Kidney (tissue), 13 donors: ENCODE measurements at regions not wholly inside any gene's neighbourhood (a gene's known extent, or its start where the extent isn't known, plus 50 kb on each side); places are given as distances from the start of the nearest gene placed in this dataset.

ENCODE experiments used
- DNase-seq, 5 donors: peaks; one replicate each; pipeline ENCODE4 v3.0.0-alpha.2; 2013 to 2020
- FAIRE-seq: peaks from 2 replicates; lab custom pipeline; 2012; peaks lifted over from hg19 to GRCh38; lab: Jason Lieb, UNC
- H3K27ac ChIP-seq, 2 donors: one replicate each; pipeline ENCODE4 v1.7.0; 2013; ENCODE audit warnings: low read depth in 2 of 2, low read length in 2 of 2, inconsistent platforms in 1 of 2
- H3K27me3 ChIP-seq: one replicate; pipeline ENCODE4 v1.7.1; 2013; ENCODE audit warnings: low read length, inconsistent platforms; ENCODE audit not compliant: control insufficient read depth, insufficient read depth
- H3K36me3 ChIP-seq, 3 donors: one replicate each; pipeline versions ENCODE4 v1.7.0 to v1.7.1; 2013; ENCODE audit warnings: low read length in 3 of 3, control low read depth in 1 of 3, inconsistent platforms in 1 of 3; ENCODE audit not compliant: insufficient read depth in 3 of 3, control insufficient read depth in 2 of 3
- H3K4me1 ChIP-seq, 3 donors: one replicate each; pipeline versions ENCODE4 v1.7.0 to v1.7.1; 2013; ENCODE audit warnings: low read length in 3 of 3, inconsistent platforms in 1 of 3, low read depth in 1 of 3; ENCODE audit not compliant: control insufficient read depth in 2 of 3, insufficient read depth in 2 of 3
- H3K4me3 ChIP-seq, 3 donors: one replicate each; pipeline versions ENCODE4 v1.7.0 to v1.8.1; 2013; ENCODE audit warnings: low read length in 3 of 3, control low read depth in 1 of 3, inconsistent platforms in 1 of 3
- H3K9ac ChIP-seq, 3 donors: one replicate each; pipeline versions ENCODE4 v1.7.0 to v1.7.1; 2013; ENCODE audit warnings: low read length in 3 of 3, control low read depth in 1 of 3, inconsistent platforms in 1 of 3
- H3K9me3 ChIP-seq, 3 donors: one replicate each; pipeline versions ENCODE4 v1.7.0 to v1.7.1; 2013; ENCODE audit warnings: low read length in 3 of 3, control low read depth in 1 of 3, inconsistent platforms in 1 of 3; ENCODE audit not compliant: control insufficient read depth in 2 of 3, insufficient read depth in 1 of 3
- CTCF ChIP-seq: IDR thresholded peaks from 3 replicates; pipeline ENCODE4 v1.5.1; 2012; ENCODE audit warnings: mild to moderate bottlenecking, moderate library complexity, borderline replicate concordance; ENCODE audit not compliant: insufficient read depth; ENCODE audit errors: extremely low read depth
- intact Hi-C: fragments of 100-400 bp; cut with DNase I; formaldehyde crosslinking; loops from one replicate; pipeline ENCODE4 v1.11.1; 2022
- donor health status: control.
- donor health status: control.
- donor health status: control.
- donor health status: control.
- donor health status: control.
- donor health status: DM: yes; HTN: yes; CAD: no.
- donor health status: Normal renal cell carcinoma (clear cell type).

- Histone ChIP-seq H3K9ac (no peak overlapping the region), H3K27ac (no peak overlapping the region), H3K27me3 (no peaks in the 10 kb centered on the region), H3K36me3 (peaks cover 0 to 5% (median 0%) of the 10 kb centered on the region in 3 donors), H3K9me3 (no peaks in the 10 kb centered on the region), H3K4me1 (peaks cover 0 to 4% (median 4%) of the 10 kb centered on the region in 3 donors), H3K4me3 (no peak overlapping the region)
- no peak for DNase-seq
- no peak for FAIRE-seq
- intact Hi-C loops = no loop called here
- TF ChIP-seq CTCF = no peak
Observed at GRCh38 chr3:64870876-64871646, 183.3 kb upstream of the ADAMTS9 start.

- H3K9me3 ChIP-seq = no peaks in the 10 kb centered on the region
- TF ChIP-seq CTCF = no peak
- DNase-seq = peak in 2 of 5 donors; percentile 65 to 80
- no peaks in the 10 kb centered on the region for H3K27me3 ChIP-seq
- H3K9ac ChIP-seq = no peak overlapping the region
- peaks cover 0 to 4% (median 0%) of the 10 kb centered on the region in 3 donors for H3K36me3 ChIP-seq
- FAIRE-seq = no peak
- H3K27ac ChIP-seq = no peak overlapping the region
- H3K4me3 ChIP-seq = no peak overlapping the region
- intact Hi-C loops = no loop called here
- H3K4me1 ChIP-seq = peaks cover 0 to 4% (median 4%) of the 10 kb centered on the region in 3 donors
Observed at GRCh38 chr3:64867224-64867623, 179.4 kb upstream of the ADAMTS9 start.

- H3K9me3 ChIP-seq = no peaks in the 10 kb centered on the region
- no peak overlapping the region for H3K9ac ChIP-seq
- intact Hi-C loops = no loop called here
Observed at GRCh38 chr3:64865839-64866570, 178.2 kb upstream of the ADAMTS9 start.

More at GRCh38 chr3:64865839-64866570, 178.2 kb upstream of the ADAMTS9 start:
- no peaks in the 10 kb centered on the region for H3K27me3 ChIP-seq
- peaks cover 0 to 4% (median 0%) of the 10 kb centered on the region in 3 donors for H3K4me1 ChIP-seq
- FAIRE-seq = no peak
- H3K36me3 ChIP-seq = peaks cover 0 to 4% (median 0%) of the 10 kb centered on the region in 3 donors
- TF ChIP-seq CTCF = no peak
- no peak for DNase-seq
- no peak overlapping the region for H3K27ac ChIP-seq
- no peak overlapping the region for H3K4me3 ChIP-seq
